ENCODE measurements at regions not wholly inside any gene's neighbourhood (a gene's known extent, or its start where the extent isn't known, plus 50 kb on each side); places are given as distances from the start of the nearest gene placed in this dataset.

DNA sequence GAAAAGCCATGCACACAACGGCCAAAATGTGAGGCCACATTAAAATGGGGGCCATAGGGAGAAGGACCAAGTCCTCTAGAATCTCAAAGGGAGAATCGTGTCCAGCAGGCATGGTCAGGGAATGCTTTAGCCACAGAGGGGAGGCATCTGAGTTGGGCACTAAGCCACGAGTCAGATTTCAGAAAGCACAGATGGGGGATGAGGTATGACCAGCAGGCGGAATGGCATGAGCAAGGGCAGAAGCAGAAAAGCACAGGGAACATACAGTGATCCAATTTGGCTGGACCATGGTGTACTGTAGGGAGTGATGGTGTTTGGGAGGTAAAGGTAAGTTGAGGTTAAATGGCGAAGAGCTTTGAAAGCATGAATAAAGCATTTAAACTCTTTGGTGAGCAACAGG lies 214.6 kb downstream of the TLE1 start:
- Histone ChIP-seq H3K27ac (no peak overlapping the region), H3K36me3 (no peaks in the 10 kb centered on the region), H3K27me3 (no peaks in the 10 kb centered on the region), H3K9me3 (no peaks in the 10 kb centered on the region), H3K4me1 (no peaks in the 10 kb centered on the region), H3K4me3 (no peak overlapping the region)
- 93% methylated on average over 5 of the region's 5 CpGs for WGBS, 2 donors
- intact Hi-C loops (cut with DNase I) = no loop called here
- TF ChIP-seq, protein P1, sequence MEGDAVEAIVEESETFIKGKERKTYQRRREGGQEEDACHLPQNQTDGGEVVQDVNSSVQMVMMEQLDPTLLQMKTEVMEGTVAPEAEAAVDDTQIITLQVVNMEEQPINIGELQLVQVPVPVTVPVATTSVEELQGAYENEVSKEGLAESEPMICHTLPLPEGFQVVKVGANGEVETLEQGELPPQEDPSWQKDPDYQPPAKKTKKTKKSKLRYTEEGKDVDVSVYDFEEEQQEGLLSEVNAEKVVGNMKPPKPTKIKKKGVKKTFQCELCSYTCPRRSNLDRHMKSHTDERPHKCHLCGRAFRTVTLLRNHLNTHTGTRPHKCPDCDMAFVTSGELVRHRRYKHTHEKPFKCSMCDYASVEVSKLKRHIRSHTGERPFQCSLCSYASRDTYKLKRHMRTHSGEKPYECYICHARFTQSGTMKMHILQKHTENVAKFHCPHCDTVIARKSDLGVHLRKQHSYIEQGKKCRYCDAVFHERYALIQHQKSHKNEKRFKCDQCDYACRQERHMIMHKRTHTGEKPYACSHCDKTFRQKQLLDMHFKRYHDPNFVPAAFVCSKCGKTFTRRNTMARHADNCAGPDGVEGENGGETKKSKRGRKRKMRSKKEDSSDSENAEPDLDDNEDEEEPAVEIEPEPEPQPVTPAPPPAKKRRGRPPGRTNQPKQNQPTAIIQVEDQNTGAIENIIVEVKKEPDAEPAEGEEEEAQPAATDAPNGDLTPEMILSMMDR (IDR thresholded peaks at IDR 0.05) = no peak
- TF ChIP-seq POLR2AphosphoS5 (IDR thresholded peaks at IDR 0.05) = no peak
- DNase-seq = no peak

GRCh38 chr9:81474125-81474524 lies 215.2 kb downstream of the TLE1 start:
- H3K27me3 ChIP-seq = no peaks in the 10 kb centered on the region
- TF ChIP-seq POLR2A (IDR thresholded peaks at IDR 0.05) = no peak
- TF ChIP-seq, protein P1 (IDR thresholded peaks at IDR 0.05) = no peak
- TF ChIP-seq POLR2AphosphoS5 (IDR thresholded peaks at IDR 0.05) = no peak
- no peak for TF ChIP-seq EP300 (IDR thresholded peaks at IDR 0.05)
- H3K36me3 ChIP-seq = no peaks in the 10 kb centered on the region
- H3K9me3 ChIP-seq = no peaks in the 10 kb centered on the region
- no peaks in the 10 kb centered on the region for H3K4me1 ChIP-seq
- WGBS, 2 donors = 77 to 82% methylated on average over 3 of the region's 3 CpGs
- H3K27ac ChIP-seq = no peak overlapping the region
- no peak for DNase-seq
- H3K4me3 ChIP-seq = no peak overlapping the region
- intact Hi-C loops (cut with DNase I) = no loop called here

- intact Hi-C loops (cut with DNase I) = no loop called here
These were observed 215.6 kb downstream of the TLE1 start for GRCh38 chr9:81473708-81474107.

DNA sequence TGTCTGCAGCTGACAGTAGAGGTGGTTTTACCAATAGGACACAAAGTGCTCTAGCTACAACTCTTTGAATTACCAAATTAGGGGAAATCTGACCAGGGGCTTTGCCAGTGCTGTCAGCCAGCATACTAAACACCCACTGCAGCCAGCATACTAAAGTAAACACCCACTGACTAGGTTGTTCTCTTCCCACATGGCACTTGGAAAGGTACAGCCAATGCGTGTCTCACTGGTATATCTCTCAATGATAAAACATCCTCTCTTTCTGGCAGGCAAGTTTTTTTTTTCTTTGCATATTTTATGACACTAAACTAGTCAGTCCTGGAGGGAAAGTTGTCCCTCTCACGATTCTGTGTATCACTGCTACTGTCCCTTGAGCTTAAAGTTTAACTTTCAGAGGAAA lies 216.1 kb downstream of the TLE1 start:
- no peak for TF ChIP-seq EP300 (IDR thresholded peaks at IDR 0.05)
- H3K27ac ChIP-seq = no peak overlapping the region
- intact Hi-C loops (cut with DNase I) = no loop called here
- no peak for DNase-seq
- no peak overlapping the region for H3K4me3 ChIP-seq
- no peaks in the 10 kb centered on the region for H3K36me3 ChIP-seq
- H3K27me3 ChIP-seq = no peaks in the 10 kb centered on the region
- no peaks in the 10 kb centered on the region for H3K4me1 ChIP-seq
- 24 to 68% methylated on average over 2 of the region's 2 CpGs for WGBS, 2 donors
- no peaks in the 10 kb centered on the region for H3K9me3 ChIP-seq

More at GRCh38 chr9:81473708-81474107, 215.6 kb downstream of the TLE1 start:
- DNase-seq = no peak
- no peaks in the 10 kb centered on the region for H3K9me3 ChIP-seq
- no peak overlapping the region for H3K4me3 ChIP-seq
- TF ChIP-seq POLR2A (IDR thresholded peaks at IDR 0.05) (no peak), POLR2AphosphoS5 (IDR thresholded peaks at IDR 0.05) (no peak), EP300 (IDR thresholded peaks at IDR 0.05) (no peak)
- TF ChIP-seq, protein P1 (IDR thresholded peaks at IDR 0.05) = no peak
- 83 to 88% methylated on average over 1 of the region's 1 CpG for WGBS, 2 donors
- H3K4me1 ChIP-seq = no peaks in the 10 kb centered on the region
- H3K27ac ChIP-seq = no peak overlapping the region
- H3K36me3 ChIP-seq = no peaks in the 10 kb centered on the region
- H3K27me3 ChIP-seq = no peaks in the 10 kb centered on the region

- Histone ChIP-seq H3K9me3 (no peaks in the 10 kb centered on the region), H3K4me1 (no peaks in the 10 kb centered on the region), H3K27ac (no peak overlapping the region), H3K36me3 (no peaks in the 10 kb centered on the region), H3K27me3 (no peaks in the 10 kb centered on the region), H3K4me3 (no peak overlapping the region)
- no peak for TF ChIP-seq POLR2AphosphoS5 (IDR thresholded peaks at IDR 0.05)
- TF ChIP-seq, protein P1 (IDR thresholded peaks at IDR 0.05) = no peak
- TF ChIP-seq POLR2A (IDR thresholded peaks at IDR 0.05) = no peak
- no peak for TF ChIP-seq EP300 (IDR thresholded peaks at IDR 0.05)
- 89 to 93% methylated on average over 10 of the region's 10 CpGs for WGBS, 2 donors
- no peak for DNase-seq
- intact Hi-C loops (cut with DNase I) = no loop called here
These were observed 216.6 kb downstream of the TLE1 start for GRCh38 chr9:81472701-81473100.

Measured in sigmoid colon (tissue), 6 donors.